ENCODE measurements at regions not wholly inside any gene's neighbourhood (a gene's known extent, or its start where the extent isn't known, plus 50 kb on each side); places are given as distances from the start of the nearest gene placed in this dataset.

- no peak for TF ChIP-seq CTCF (conservative IDR thresholded peaks at IDR 0.05; ENCODE audit: low read length)
- no peak for TF ChIP-seq EZH2phosphoT487 (IDR thresholded peaks at IDR 0.05; ENCODE audit: borderline replicate concordance, low read depth, low read length)
Observed at GRCh38 chr2:172287605-172288315, 139.6 kb upstream of the ITGA6 start.
